HG02884 (cell line): ENCODE measurements at regions not wholly inside any gene's neighbourhood (a gene's known extent, or its start where the extent isn't known, plus 50 kb on each side); places are given as distances from the start of the nearest gene placed in this dataset.

ENCODE experiments used
- ATAC-seq: cut with Tn5 transposase; IDR thresholded peaks from one replicate; pipeline ENCODE4 v1.9.1; 2021; ENCODE audit warnings: mild to moderate bottlenecking, moderate library complexity; ENCODE audit not compliant: unreplicated experiment

DNA sequence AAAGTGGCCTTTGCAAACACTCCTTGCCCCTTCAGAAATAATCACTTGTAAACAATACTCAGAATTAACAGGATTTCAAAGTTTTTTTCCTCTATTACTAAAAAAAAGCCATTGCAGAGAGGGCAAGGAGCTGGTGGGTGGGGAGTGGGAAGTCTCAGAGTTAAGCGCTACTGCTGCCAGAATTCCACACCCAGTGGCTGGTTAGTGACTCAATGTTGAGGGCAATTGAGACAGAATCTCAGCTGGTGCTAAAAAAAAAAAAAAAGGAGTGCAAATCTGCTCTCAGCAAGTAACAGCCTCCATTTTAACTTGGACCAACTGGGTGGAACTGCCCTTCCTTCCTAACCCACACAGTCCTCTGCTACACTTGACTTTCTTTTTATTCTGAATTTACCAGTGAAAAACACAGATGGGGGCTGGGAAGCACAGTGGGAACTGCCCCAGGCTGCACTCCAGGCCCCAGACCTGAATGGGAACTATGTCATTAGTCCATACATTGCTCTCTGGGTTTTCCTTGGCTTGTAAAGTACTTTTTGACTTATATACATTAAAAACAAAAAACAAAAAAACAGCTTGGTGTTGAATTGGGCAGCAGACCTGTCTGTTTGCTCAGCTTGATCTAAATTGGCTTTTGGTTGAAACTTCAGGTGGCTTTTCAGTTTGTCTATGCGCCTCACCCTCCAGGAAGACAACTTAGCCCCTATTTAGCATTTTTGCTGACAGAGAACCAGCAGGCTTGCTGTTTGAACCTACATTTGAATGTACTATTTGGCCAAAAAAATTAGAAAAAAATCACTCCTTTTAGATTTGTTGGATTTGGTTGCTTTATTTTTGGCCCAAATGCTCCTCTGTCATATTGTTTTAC lies 357.8 kb upstream of the TBL1XR1 start:
- ATAC-seq, result no peak

DNA sequence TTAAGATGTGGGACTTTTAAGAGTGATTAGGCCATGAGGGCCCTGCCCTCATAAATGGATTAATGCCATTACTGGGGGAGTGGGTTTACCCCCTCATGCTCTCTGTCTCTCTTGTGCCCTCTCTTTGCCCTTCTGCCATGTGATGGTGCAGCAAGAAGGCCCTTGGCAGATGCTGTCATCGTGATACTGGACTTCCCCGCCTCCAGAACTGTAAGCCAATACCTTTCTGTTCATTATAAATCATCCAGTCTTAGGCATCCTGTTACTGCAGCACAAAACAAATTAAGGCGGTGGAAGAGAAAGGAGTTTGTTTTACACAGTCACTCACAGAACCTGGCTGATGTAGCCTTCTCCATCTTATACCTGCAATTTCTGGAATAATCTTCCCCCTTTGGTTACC lies 360.3 kb upstream of the TBL1XR1 start:
- ATAC-seq, result no peak

DNA sequence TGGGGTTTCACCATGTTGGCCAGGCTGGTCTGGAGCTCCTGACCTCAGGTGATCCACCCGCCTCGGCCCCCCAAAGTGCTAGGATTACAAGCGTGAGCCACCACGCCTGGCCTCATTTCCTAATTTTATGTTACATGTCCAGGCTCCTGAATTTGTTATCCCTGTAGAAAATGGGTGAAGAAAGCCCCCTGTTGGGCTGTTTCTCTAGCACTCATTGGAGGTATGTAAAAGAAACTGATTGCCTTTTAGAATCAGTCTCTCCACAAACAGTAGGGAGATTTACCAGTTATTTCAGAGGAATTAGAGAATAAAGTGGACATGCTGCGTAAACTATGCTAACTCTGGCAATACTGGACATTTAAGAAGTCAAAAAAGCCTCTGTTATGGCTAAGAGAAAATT lies 364.1 kb upstream of the TBL1XR1 start:
- no peak for ATAC-seq

DNA sequence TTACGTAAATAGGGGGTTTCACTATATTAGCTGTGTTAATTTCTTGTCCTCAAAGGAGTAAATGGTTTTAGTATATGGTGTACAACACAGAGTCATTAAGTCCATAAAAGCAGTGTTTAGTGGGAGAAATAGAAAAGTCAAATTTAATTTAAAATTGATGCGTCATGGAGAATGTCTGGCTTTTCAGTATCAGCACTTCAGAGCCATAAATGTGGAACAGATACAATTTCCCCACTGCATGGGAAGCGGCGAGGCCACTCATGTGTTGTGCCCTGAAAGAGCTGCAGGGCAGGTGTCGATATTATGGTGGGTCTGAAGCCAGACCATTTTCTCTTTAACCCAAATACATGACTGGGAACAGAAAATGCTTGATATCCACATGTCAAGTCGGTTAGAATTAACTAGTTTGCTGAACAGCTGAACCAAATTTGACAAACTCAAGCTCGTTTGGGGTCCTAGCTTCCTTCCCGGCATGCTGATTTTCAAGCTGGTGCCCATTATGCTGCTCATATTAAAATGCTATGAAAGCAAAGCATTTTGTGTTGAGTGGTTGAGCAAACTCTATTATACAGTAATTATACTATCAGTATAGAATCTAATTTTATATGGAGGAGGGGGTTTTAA lies 364.6 kb upstream of the TBL1XR1 start:
- ATAC-seq, result no peak

DNA sequence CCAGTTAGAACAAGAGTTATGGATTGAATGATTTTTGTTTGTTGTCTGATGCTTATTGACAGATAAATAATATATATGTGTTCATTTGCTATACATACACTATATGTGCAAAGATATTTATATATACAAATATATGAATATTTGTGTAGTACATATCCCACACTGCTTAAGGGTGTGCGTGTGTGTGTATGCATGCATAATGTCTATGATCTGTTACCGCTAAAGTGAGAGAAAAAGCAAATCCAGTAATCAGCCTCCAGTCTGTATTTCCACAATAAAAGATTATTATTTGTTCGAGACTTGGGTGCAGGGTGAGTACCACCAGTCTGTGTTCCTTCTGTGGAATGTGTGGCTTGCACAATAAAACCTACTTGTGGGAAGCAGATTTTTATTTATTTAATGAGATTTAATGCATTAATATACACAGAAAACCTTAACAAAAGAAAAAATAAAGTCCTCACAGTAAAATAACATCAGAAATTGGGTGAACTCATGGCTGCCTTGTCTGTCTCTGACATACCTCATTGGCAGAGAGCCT lies 366.0 kb upstream of the TBL1XR1 start:
- ATAC-seq, result no peak

DNA sequence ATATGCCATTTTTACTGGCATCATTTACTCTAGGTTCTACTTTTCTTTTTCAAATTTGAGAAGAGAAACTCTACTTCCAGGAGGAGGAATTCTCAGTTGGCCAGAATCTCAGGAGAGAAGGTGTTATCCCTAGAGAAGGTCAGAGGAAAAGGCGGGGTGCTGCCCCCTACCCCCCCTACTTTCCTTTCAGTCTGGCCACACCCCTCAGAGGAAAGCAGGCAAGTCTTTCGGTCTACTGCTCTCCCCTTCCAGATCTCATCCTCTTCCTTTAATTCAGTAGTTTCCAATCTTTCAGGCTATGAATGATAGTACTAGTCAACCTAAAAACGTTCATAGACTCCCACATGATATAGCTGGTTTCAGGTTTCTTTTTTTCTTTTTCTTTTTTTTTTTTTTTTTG lies 366.5 kb upstream of the TBL1XR1 start:
- ATAC-seq, result no peak

DNA sequence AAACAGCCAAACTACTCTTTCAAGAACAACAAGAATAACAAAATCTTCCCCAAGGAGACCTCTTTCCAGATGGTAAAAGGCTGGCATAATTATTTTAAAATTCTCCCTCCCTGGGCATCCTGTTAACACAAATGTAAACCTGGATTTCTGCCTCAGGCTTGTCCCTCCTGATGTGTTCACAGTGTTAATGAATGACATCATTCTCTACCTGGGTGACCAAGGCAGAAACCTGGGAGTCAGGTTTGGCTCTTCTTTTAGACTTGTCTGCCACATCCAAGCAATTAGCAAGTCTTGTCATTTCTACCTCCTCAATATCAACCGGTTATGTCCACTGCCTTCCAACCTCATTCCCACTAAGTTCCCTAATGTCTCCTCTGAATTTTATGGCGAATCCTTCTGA lies 368.7 kb upstream of the TBL1XR1 start:
- no peak for ATAC-seq

DNA sequence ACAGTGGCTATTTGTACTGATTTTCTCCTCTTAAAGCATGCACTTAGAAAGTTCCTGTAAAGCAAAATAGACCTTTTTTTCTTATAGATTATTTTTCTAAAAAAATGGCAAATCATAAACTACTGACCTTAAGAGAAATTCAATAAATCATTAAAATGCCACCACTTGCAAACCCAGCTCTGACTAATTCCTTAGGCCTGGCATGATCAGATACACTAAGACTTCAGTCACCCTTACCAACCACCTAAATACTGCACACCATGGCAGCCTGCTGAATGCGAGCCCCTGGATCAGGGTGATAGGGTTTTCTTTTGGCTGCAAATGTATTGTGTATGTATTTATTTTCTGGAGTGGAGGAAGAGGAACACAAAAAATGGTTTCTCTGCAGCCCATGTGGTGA lies 370.6 kb upstream of the TBL1XR1 start:
- no peak for ATAC-seq

DNA sequence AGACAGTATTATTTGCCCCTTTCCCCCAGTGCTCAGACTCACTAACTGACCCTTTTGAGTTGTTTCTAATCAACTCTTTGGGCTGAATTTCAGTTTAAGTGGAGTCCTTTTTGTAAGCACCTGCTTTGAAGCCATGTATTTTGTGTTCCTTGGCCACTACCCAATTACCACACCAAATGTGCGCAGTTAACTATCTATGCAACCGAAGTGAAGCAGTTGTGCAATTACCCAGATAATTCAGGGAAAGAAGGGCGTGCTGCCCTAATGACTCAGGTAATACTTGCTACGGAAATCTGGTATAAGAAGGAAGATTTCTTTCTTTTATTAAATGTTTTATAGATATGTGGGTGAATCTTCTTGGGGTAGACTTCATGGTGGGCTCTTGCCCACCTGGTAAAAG lies 371.9 kb upstream of the TBL1XR1 start:
- ATAC-seq, result no peak

DNA sequence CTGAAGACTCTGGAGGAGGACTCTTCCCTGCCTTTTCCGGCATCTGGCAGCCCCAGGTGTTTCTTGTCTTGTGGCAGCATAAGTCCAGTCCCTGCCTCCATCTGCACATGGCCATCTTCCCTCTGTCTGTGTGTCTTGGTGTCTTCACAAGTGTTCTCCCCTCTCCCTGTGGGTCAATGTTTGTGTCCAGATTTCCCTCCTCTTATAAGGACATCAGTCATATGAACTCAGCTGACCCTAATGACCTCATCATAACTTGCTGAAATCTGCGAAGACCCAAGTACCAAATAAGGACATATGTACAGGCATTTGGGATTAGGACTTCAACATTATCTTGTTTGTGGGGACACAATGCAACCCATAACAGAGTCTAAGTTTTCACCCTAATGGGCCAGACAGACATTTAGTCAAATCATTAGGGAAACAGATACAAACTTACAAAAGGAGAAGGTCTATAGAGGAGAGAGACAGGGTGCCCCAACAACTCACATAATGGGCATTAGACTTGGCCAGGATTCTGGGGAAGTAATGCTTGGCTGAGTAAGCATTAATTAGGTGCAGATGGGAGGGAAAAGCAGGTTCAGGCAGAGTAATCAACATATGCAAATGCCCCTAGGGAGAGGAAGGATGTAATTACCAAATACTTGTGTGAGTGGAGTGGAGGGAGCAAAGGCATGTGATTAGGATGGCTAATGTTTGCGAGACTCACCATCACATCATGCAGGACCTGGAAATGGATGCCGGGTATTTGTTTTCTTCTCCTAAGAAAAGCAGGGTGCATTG lies 372.8 kb upstream of the TBL1XR1 start:
- ATAC-seq, result no peak

DNA sequence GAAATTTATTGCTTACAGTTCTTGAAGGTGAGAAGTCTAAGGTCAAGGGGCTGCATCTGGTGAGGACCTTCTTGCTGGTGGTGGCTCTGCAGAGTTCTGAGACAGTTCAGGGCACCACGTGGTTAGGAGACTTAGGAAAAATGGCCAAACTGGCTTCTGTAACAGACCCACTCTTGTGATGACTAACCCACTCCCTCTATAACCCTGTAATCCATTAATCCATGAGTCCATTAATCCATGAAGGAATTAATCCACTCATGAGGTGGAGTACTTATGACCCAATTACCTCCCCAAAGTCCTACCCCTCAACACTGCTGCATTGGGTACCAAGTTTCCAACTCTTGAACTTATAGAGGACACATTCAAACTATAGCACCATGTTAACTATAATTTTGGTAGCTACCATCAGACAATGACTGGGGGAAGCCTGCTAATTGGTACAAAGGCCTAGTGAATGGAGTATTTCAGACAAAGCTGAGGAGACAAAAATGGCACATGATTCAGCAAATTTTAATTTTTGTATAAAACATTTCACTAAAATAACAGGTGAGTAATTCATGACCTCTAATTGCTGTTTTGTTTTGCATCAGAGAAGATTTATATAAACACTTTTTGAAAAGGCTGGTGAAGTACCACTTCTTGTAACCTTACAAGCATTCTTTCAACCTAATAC lies 374.1 kb upstream of the TBL1XR1 start:
- no peak for ATAC-seq

DNA sequence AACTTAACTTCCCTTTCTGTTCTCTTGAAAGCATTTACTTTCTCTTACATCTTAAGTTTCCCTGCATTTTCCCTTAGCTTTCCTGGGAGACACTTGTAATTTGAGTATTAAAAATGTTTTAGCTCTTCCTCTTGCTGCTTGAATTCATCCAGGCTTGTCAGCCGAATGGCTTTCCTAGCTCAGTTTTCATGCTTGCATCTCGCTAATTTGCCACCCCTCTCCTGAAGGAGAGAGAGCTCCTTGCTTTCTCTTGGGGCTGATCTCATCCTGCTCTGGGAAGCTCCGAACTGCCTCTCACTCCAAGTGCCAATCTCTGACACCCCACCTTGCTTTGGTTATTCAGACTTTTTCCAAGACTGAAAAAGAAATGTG lies 374.6 kb upstream of the TBL1XR1 start:
- ATAC-seq, result no peak

DNA sequence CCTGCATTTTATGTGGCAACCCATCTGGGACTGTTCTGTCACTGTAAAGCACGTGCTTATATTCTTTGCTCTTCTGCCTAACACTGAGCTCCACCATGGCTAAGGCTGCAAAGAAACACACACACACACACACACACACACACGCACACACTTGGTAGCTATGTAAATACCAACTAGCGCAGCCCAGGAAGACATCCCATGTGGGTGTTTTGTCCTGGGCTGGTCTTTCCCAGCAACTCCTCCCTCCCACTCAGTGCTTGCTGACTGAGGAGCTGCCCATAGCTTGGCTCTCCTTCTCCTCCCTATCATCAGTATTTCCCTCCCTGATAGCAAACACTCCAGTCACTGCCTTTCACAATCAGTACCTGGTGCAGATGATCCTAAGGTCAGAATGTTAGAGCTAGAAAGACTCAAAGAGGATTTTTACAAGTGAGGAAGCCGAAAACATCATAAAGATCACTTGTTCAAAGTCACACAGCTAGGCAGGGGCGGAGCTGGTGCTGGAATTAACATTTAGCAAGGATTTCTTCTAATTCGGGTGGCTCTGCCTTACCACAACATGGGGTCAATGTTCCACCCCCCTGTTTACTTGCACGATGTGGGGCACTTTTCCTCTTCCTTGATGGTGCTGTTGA lies 377.1 kb upstream of the TBL1XR1 start:
- ATAC-seq, result no peak

DNA sequence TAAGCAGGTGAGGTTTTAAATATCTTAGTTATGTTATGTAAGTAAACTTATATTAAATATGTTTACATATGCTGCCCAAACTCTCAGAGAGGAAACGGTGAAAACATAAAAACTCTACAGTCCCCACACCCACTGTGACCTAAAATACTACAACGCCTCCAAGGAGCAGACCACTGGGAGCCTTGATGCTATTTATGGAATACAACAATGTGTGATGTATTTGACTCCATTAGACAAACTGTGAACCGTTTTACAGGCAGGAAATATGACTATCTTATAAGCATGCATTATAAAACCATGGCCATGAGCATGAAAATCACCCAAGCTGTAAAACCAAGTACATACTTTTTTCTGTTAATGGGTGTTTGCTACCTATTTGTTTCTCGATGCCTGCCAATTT lies 379.5 kb upstream of the TBL1XR1 start:
- no peak for ATAC-seq

DNA sequence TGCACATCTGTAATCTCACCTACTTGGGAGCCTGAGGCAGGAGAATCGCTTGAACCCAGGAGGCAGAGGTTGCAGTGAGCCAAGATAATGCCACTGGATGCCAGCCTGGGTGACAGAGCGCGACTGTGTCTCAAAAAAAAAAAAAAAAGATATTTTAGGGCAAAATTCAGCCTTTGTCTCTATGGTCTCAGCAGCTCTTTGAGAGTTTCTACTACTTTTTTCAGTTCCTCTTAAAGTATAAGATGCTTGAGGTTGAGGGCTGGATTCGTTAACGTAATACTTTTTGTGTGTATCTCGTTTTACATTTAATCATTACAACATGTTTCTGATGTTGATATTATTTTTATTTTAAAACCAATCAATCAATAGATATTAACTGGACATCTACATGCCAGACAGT lies 381.2 kb upstream of the TBL1XR1 start:
- peak; percentile 80 for ATAC-seq

DNA sequence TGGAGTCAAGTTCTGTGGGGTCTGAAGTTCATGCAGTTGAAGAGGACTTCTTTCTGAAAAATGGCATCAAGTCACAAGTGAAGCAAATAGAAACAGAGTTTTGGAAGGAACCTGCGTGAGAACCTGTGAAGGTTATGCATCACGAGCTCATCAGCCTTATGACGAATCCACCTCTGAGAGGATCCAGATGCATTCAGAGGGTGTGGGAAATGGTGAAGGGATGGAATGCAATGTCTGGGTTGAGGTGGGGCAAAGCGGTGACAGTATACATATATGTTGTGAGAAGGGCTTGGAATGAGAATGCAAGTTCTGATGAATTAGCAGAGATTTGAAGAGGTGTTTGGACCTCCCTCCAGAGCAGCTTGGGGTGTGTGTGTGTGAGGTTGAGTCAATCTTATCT lies 382.1 kb upstream of the TBL1XR1 start:
- no peak for ATAC-seq

DNA sequence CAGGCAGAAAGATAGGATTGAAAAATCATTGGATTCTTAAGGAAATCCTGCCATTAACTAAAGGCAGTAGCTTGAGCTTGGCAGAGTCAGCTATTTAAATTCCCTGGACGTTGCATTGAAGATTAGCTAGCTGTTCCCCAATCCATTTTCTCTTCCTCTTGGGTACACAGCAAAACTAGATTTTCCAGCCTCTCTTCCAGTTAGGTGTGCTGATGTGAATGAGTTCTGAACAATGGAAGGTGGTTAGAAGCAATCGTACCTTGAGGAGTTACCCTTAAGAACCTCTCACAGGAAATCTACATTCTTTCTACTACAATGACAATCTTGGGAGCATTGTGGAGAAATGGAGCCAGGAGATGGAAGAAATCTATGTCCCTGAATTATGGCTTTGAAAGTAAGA lies 383.2 kb upstream of the TBL1XR1 start:
- no peak for ATAC-seq

DNA sequence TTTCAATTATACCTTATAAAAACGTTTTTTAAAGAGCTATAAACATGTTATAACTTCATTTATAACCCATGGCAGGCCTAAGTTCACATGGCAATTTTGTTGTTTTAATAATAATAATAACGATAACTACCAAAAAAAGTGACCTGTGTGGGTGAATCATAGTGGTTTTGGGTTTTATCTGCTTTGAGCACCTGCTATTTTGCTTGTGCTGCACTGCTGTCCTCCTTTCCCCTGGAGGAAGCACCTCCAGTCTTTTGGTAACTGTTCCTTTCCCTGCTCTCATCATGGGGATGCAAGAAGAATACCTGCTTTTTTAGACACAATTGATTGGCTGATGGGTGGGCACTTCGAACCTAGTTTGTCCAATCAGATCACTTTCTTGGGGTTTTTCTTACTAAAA lies 388.0 kb upstream of the TBL1XR1 start:
- ATAC-seq, result no peak

DNA sequence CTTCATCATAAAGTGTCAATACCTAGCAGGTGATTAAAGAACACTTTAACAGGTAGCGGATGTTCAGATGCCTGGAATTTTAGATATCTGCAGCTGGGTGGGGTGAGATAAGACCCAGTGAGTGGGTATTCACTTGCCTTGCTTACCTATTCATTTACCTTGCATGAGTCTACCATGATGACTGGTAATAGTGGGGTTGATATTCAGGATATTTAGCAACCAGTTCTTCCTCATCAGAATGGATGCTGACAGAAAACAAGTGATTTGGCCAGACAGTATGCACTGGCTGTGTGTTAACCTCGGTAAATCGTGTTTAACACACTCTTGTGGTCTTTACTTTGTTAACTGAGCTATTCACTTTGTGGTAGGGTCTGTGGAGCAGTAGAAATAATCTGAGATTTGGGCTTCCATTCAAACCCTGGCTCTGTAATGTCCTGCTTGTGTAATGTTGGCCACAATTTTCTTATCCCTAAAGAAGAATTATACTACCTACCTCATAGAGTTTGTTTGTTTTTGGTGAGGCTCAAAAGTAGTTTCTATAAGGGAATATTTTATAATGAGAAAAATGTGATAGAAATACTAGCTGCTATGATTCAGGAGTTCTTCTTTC lies 391.9 kb upstream of the TBL1XR1 start:
- ATAC-seq, result no peak

DNA sequence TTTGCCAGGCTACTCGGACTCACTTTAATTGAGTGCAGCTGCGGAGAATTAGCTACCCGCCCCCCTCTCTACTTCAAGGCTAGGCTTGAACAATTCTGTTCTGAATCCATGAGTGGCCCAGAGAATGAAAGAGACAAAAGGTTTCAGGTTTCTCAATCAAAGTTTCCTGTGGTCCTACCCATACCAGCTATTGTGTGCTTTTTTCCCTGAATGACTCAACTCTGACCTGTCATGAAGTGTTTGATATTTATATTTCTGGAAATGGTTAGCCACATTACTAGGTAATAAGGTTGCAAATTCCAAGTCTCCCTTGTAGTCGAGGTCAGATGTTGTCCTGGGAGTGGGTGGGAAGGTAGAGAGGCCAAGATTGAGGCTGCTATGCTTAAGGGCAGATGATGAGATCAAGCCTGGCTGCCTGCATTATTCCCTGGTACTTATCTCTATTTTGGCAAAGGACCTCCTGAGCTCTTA lies 392.7 kb upstream of the TBL1XR1 start:
- peak; percentile 85 for ATAC-seq
